HFF-Myc (cell line): ENCODE measurements at regions not wholly inside any gene's neighbourhood (a gene's known extent, or its start where the extent isn't known, plus 50 kb on each side); places are given as distances from the start of the nearest gene placed in this dataset.

ENCODE experiments used
- DNase-seq: peaks from one replicate; pipeline ENCODE4 v3.0.0-alpha.2; 2011; ENCODE audit warnings: low read depth; ENCODE audit errors: extremely low read depth
- H3K4me3 ChIP-seq: replicated peaks from 2 replicates; pipeline ENCODE4 v1.5.1; 2011; ENCODE audit warnings: low read depth, mild to moderate bottlenecking, control low read depth, low read length
- TF ChIP-seq, protein P1 (sequence below): IDR thresholded peaks from 2 replicates; pipeline ENCODE4 v1.5.1; 2012; ENCODE audit warnings: mild to moderate bottlenecking, low read depth, low read length, control low read depth; ENCODE audit errors: missing control alignments

DNA sequence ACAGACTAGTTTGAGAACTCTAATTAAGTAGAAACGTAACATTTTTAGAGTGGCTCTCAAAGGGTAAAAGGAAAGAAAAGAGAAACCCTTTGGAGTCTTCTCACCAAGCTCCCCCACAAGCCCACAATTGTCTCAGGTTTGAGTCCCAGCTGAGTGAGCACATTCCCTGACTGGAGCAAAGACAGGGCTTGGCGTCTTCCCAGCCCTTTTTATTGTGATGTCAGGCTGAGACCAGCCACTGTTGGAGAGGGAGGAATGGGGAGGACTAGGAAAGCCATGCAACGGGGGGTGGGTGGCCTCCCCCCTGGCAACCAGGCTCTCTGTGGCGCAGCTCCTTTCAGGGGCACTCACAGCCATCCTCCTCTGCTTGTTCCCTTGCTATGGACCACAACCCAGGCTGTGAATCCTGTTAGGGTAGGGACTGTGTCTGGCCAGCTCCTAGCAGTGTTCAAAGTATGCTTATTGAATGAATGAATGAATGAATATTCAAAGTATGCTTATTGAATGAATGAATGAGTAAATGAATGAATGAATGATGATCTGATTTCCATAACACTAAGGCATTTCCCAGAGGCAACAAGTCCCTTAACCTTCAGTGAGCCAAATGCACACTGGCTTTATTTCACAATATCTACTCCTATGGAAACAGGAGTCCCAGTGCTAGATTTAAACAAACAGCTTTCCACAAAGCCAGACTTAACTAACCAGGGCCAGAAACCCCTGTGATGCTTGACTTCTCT, 413.3 kb downstream of the MID1IP1 start:
- DNase-seq = no peak
- no peak overlapping the region for H3K4me3 ChIP-seq
- TF ChIP-seq, protein P1, sequence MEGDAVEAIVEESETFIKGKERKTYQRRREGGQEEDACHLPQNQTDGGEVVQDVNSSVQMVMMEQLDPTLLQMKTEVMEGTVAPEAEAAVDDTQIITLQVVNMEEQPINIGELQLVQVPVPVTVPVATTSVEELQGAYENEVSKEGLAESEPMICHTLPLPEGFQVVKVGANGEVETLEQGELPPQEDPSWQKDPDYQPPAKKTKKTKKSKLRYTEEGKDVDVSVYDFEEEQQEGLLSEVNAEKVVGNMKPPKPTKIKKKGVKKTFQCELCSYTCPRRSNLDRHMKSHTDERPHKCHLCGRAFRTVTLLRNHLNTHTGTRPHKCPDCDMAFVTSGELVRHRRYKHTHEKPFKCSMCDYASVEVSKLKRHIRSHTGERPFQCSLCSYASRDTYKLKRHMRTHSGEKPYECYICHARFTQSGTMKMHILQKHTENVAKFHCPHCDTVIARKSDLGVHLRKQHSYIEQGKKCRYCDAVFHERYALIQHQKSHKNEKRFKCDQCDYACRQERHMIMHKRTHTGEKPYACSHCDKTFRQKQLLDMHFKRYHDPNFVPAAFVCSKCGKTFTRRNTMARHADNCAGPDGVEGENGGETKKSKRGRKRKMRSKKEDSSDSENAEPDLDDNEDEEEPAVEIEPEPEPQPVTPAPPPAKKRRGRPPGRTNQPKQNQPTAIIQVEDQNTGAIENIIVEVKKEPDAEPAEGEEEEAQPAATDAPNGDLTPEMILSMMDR = no peak

DNA sequence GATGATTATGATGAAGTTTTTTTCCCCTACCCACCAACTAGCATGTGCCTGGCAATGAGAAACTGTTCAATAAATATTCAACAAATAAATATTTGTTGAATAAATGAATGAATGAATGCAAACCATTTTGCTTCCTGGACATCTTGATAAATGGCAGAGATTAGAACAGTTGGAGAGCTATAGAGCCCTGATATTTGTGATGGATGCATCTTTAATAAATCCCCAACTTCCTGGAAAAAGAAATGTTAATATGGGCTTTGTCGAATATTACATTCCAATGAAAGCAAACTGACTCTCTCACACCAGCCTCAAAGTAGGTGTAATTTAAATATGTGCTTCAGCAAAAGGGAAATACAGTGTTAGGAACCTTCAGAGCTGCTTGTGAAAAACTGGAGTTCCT, 419.7 kb downstream of the MID1IP1 start:
- DNase-seq = no peak
- TF ChIP-seq, protein P1 = no peak
- no peak overlapping the region for H3K4me3 ChIP-seq

DNA sequence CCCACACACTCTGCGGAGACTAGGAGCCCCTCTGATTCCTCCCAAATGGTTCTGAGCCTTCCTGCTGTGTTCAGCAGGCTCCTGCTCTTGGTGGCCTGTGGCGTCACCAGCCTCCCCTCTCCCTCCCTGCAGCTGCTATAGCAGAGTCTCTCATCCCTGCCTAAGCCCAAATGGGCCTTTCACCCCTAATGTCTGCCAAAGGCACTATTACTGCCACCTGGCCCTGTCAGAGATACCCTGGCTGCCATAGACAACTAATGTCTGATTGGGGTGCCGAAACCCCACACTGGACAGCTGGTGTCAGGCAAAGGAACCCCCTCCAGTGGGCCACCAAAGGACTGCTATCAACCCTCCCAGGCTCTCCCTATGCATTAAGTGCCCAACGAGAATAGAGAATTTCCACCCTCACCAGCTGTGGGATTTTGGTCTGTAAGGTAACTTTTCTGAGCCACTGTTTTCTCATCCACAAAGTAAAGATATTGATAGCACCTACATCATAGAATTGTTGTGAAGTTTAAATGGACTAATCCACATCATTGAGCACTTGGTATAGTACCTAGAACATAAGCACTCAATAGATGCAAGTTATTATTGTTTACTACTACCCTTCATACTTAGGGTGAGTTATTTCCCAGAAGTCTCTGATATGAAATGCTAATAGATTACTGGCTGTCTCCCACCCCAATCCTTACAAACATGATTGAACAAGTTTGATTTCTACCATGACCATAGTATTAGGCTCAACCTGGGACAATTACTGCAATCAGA, 421.3 kb downstream of the MID1IP1 start:
- no peak overlapping the region for H3K4me3 ChIP-seq
- no peak for DNase-seq
- TF ChIP-seq, protein P1 = no peak

DNA sequence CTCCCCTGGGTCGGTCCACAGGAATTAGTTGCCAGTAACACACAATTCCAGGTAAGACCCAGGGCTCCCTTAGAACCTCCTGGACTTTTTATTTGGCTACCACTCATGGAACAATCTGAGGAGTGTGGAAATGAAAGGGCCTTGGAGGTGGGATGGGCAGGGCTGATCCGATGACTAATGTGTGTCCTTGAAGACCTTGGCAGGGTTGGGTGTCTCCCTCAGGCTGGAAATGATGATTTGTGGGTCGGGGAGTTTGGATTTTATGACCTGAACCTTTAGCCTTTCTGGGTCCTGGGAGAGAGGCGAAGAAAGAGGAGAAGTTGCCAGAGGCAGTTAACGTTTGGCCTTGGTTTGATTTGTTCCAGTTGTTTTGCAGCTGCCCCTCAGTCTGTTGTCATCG, 425.0 kb downstream of the MID1IP1 start:
- no peak for DNase-seq
- TF ChIP-seq, protein P1 = no peak
- no peak overlapping the region for H3K4me3 ChIP-seq

DNA sequence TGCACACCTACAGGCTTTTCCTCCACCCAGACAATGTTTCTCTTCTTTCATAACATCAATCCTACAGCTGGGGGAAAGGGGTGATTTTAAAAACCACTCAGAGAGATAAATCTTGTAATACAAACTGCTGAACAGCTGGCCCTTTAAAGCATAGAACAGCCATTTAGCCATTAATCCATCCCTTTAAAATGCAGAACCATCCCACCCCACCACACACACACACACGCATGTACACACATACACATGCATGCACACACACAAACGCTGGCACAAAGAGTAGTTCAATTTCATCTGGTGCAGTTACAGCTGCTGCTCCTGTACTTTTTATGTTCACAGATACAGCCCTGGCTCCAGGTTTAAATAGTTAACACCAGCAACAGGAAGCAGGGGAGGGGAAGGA, 426.1 kb downstream of the MID1IP1 start:
- no peak overlapping the region for H3K4me3 ChIP-seq
- no peak for DNase-seq
- TF ChIP-seq, protein P1 = no peak

DNA sequence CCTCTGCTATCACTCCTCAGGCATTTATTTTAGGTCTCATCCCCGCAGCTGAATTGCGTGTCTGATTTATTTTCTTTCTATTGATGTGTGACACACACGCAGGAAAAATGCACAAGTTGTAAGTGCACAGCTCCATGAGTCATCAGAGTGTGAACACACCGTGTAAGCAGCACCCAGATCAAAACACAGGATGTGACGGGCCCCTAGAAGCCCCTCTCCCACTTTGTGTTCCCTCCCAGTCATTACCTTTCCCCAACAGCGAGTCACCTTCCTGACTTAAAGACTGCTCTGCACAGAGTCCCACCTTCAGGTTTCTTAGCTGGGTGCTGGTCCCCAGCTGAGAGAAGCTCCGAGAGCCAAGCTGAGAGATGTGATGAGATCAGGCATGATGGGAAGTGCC, 436.7 kb downstream of the MID1IP1 start:
- DNase-seq = no peak
- TF ChIP-seq, protein P1 = no peak
- H3K4me3 ChIP-seq = no peak overlapping the region
